RKO (cell line): ENCODE measurements at regions not wholly inside any gene's neighbourhood (a gene's known extent, or its start where the extent isn't known, plus 50 kb on each side); places are given as distances from the start of the nearest gene placed in this dataset.

Experiments
- DNase-seq: peaks from one replicate; pipeline ENCODE4 v3.0.0-alpha.2; 2016; ENCODE audit warnings: low spot score

DNA sequence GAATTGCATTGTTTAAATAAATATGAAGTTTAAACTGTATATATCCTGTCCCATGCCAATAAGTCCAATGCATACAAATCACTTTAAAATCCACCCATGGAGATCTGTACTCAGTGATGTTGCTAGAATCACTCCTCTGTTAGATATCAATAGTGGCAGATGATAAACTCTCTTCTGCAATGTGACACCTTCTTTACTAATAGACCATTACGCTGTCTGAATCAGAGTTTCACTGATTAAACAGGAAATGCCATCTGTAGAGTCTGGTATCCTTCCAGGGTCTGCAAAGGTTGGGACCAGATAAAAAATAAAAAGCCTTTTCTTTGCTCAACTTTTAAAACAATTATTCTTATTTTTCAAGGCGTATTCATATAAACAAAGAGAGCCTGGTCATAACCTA, 134.5 kb downstream of the EDN3 start:
- peak; percentile 30 for DNase-seq

DNA sequence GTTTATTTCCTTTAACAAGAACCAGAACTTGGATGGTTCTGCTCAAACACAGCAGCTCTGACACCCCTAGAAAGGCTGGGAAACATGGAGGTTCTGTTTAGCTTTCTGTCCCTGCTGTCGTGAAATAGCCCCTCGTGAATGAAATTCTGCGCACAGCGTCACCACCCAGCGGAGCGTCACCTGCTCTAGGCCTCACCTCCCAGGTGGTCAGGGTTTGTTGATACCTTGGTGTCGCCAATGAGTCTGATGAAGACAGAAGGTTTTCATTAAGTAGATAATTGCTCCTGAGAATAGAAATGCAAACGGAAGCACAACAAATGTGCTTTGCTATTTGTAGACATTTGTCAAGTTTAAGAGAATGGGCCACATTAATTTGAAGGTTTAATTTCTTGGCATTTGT, 135.1 kb downstream of the EDN3 start:
- no peak for DNase-seq

DNA sequence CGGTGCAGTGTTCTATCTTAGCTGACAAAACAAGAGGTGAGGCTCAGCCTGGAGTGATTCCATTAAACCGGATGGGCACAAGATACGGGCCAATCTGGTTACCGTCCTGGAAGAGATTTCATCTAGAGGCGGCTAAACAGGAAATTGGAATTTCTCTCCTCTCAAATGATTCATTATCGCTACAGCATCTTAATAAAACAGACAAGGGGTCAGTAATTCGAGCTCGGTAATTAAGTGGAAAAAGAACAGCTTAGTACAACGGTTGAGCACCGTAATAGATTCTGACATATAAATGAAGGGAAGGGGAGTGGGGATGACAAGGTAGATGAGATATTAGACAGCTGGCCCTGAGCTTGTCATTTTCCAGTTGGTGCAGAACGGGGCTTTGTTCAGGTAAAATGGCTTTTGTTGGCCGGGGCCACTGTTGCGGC, 137.2 kb downstream of the EDN3 start:
- DNase-seq = no peak

DNA sequence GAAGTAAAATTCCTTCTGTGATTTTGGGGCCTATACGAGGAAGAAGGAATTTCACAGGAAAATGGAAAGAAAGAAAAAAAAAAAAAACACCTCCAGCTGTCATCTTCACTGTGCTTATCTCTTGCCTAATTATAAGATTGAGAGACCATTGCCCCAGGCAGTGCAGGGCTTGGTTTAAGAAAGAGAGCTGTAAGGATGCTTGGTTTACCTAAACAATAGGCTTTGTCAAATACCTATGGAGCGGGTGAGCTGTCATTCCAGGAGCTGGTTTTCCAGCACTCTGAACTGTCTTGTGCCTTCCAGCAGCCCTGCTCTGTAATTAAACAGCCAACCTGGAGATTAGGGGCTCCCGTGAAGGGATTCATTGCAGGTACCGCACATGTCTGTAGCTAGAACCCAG, 137.8 kb downstream of the EDN3 start:
- no peak for DNase-seq

DNA sequence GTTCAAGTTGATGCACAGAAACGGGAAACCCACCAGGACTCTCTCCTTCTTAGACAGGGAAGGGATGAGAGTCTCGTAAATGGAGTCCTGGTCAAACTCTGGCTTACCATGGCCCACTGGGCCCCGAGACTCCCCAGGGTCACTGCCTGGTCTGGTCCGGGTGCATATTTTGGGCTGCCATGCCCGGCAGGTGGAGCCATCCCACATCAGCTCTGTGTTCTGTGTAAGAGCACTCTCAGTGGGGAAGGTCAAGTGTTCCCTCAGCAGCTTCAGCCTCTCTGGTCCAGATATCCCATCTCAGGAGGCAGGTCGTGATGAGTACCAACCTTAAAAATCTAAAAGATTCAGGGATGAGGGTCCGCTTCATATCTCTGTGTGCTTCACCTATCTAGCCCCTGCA, 138.8 kb downstream of the EDN3 start:
- no peak for DNase-seq

DNA sequence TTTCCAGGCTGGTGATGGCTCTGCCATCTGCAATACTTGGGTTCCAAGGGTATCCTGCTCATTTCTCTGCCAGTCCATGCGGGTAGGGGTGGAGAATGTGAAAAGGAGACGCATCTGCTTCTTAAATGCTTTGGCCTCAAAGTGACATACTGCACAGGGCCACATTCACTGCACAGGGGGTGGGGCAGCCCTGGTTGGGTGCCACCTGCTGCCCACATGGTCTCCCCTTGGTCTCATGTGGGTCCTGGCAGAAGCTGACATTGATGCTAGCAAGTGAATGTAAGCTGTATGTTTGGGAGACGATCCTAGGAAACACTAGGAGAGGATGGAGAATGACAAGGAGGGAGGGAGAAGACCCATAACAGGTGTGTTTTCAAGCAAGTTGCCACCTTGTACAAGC, 140.9 kb downstream of the EDN3 start:
- DNase-seq = no peak

DNA sequence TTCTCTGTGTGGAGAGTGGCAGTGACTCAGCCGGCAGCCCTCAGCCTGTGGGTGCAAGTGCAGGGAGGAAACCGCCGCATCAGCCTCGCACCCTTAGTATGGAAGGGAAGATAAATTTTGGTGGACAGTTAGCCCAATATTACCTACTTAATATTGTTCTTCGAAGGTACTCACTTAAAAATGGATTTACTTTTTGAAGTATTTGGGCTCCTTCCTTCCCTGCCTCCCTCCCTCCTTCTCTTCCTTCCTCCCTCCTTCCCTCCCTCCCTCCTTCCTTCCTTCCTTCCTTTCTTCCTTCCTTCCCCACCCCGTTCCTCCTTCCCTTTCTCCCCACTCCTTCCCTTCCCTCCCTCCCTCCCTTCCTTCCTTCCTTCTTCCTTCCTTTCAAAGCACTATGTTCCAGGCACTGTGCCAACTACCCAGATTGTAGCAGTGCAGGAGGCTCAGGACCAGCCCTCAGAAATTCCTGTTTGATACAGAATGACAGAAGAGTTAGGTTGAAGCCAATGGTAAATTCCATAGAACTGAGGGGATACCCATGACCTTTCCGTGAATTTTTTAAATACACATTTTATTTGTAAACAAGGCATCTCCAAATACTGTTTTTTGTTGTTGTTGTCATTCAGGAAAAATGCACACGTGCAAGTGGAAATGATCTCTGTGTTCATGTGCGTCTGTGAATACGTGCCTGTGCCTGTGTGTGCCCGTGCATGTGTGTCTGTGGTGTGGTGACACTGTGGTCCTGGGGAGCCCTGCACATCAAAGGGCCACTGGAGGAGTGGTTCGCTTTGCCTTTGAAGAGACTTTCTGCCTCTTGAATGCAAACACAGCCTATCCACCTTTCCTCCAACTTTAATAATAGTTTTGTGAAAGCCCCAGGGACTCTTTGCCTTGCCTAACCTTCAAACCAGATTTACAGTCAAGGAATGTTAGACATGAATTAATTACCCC, 141.7 kb downstream of the EDN3 start:
- no peak for DNase-seq

DNA sequence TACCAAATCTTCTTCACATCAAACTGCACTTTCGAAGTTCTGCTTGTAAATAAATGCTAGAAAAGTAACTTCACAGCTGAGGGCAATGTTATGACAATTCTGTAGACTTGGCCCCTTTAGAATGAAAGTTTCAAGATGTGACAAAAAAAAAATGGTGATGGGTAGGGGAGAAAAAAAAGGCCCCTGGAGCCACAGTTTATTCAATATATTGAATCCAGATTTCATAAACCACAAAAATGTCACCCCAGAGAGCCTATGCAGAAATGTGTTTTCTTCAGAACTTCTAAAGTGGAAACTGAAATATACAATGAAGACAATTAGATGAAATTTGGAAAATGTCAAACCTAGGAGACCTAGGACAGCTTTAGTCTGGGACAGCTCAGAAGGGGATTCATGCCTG, 143.1 kb downstream of the EDN3 start:
- DNase-seq = no peak

DNA sequence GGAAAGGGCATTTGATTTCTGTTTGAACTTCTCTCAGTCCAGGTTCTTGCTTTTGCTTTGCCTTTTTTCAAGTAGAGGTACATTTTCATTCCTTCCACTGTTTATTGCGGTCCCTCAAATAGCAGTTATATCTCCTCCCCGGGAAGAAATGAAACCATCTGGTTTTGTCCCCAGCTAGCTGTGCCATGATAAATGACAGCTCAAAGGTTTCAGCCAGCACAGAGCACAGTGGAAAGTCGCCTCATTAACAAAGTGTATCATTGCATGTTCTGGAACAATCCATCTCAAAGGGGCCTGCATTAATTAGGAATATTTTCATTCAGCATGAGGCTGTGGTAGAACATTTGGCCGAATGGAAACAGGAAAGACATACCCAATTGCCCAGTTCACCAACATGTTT, 146.0 kb downstream of the EDN3 start:
- DNase-seq = no peak

DNA sequence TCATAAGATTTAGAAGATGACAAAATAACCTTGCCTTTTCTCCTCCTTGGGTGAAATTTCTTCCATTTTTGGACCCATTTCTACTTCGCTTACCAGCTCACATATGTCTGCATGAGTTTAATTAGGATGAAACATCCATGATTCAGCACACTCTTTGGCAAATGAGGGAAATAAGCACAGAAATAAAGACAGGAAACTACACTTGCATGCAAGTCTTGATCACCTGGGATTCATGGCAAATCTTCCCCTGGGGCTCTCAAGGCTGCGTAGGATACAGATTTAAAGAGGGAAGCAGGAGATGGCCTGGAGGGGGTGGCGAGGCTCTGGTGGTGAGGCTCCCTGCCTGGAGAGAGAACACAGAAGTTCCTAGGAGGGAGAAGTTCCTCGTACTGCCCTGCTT, 147.8 kb downstream of the EDN3 start:
- no peak for DNase-seq

DNA sequence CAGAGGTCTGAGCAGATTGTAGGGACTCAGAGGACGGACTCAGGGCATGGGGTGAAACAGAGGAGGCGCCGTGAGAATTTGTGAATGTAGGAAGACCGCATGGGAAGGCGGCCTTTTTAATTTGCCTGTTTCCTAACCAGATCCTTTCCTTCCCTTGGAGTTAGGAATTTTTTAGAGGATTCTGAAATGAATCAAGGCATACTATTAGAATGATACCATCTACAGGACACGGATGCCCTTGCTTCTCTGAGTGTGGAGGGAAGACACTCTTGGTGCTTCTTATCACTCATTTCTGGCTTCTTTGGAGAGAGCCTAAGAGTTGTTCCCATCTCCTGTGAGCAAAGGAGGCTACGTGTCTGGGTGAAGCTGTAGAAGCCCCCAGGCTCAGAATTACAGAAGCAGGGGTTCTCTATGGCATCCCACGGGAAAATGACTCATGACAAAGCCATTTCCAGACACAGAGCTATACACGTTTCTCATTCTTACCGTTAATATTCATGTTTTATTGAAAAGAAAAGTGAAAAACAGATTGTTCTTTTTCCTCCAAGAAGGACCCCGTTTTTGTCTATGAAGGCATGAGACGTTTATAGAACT, 148.5 kb downstream of the EDN3 start:
- DNase-seq = no peak

DNA sequence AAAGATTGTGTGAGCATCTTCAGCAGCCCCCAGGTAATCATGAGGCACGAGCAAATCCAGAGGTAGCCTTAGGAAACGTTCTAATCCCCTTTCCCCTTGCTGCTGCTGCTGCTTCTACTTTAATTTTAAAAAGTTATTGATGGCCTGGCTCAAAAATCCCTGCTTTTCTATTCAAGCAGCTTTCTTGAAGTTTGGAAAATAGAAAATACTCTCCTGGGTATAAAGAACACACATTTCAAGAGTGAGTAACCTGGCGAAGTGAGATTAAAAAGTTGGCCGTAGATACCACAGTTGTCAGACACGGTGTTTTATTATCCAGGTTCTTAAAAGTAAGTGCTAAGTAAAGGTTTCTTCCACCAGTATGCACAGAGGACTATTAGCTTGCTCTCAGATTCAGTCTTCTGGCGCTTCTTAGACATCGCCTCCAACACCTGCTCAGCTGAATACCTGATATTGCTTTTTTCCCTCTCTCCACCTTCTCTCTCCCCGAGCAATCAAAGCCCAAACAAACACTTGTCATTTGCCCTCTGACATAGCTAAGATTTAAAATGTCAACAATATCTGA, 150.7 kb downstream of the EDN3 start:
- DNase-seq = no peak

DNA sequence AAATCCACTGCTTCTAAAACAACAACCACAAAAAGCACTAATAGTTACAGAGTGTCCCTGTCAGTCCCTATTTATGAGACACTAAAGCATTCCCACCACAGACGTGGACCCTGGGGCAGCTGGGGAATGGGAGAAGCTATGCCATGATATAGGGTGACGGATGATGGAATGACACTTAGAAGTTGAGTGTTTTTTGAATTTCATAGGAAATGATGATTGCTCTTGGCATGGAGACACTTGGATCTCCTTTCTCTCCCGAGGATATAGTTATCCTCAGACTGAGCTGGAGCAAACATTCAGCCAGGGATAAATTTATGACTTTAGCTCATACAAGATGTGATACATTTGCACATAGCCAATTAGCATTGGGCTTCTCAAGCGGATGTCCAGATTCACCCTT, 151.2 kb downstream of the EDN3 start:
- DNase-seq = no peak

DNA sequence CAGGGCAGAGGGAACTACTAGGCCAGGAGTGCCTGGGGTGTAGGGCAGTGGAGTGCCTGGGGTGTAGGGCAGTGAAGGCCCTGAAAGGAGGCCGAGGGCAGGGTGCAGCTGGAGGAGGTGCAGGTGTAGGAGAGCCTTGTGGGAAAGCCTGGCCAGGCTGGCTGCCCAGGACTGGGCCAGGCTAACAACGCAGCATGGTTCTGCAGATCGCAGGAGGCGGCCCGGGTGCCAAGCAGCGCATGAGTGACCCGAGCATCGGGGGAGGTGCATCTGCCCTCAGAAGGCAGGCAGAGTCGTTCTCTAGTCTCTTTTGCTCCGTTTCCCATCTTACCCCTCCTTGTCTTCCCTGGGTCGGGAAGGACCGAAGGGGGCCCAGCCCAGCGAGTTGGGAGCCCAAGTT, 151.5 kb upstream of the PHACTR3 start:
- no peak for DNase-seq

DNA sequence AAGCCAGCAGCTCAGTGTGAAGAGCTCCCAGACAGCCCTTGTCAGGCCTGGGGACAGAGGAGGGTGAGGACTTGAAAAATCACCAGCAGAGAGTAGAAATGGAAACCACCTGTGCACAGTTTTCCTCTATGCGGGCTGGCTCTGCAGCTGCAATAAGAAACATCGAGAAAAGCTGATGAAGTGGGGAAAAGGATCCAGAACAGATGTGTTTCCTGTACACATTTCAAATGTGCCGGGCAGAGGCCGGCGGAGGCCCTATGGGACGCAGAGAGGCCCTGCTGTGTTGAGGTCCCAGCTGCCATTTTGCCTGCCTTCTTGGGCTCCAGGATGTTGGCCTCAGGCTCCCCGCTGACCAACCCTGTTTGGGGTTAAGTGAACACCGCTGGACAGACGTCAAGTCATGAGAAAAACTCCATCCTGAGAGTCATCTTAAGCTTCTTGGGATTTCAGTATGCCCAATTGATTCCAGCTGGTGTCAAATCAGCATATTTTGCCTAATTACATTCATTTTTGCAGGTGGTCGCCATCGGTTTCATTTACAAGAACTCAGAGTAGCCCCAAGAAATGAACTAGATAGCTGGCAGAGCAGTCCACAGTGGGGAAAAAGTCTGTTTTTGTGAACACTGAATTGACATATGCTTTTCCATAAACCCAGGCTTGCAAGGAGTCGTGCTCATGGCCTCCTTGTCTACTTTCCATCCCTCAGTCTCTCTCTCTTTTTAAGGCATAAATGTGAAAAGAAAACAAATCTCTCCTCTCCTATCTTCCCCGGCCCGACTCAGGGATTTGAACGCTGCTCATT, 150.4 kb upstream of the PHACTR3 start:
- no peak for DNase-seq

DNA sequence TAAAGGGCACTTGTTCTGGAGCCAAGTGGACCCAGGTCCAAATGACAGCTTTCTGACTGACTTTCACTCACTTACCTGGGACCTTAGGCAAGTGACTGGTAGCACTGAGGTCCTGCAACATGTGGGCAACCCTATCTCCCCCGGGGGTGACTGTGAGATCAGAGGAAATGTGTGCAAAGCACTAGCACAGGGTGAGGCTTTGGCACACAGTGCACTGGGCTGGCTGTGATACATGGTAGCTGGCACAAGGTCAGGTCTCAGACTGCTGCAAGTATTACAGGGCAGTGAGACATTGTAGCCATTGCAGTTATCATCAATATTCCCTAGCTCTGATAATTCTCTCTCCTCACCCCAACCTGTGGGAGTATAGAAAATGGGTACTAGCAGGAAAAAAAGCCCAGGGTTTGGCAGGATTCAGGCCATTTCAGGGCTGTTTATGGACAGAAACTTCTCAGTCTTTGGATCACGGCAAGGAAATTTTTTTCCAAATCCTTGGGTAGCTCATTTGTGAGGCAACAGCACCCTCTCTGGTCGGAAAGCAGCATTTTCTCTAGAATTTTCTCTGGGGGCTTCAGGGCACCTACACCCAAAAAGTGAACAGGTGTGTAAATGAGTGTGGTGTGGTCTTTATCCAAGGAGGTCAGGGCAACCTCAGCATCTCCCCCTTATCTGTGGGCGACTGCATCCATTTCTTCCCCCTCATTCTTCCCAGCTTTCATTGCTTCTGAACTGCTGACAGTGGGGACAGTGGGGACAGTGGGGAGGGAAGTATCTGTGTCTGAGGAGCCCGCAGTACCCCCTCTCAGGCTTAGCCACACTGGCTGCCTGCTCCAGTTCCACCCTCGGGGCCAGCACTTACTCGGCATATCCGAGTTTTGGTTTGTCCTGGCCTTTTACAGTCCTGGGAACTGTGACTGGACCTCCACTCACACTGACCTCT, 148.7 kb upstream of the PHACTR3 start:
- DNase-seq = peak; percentile 48

DNA sequence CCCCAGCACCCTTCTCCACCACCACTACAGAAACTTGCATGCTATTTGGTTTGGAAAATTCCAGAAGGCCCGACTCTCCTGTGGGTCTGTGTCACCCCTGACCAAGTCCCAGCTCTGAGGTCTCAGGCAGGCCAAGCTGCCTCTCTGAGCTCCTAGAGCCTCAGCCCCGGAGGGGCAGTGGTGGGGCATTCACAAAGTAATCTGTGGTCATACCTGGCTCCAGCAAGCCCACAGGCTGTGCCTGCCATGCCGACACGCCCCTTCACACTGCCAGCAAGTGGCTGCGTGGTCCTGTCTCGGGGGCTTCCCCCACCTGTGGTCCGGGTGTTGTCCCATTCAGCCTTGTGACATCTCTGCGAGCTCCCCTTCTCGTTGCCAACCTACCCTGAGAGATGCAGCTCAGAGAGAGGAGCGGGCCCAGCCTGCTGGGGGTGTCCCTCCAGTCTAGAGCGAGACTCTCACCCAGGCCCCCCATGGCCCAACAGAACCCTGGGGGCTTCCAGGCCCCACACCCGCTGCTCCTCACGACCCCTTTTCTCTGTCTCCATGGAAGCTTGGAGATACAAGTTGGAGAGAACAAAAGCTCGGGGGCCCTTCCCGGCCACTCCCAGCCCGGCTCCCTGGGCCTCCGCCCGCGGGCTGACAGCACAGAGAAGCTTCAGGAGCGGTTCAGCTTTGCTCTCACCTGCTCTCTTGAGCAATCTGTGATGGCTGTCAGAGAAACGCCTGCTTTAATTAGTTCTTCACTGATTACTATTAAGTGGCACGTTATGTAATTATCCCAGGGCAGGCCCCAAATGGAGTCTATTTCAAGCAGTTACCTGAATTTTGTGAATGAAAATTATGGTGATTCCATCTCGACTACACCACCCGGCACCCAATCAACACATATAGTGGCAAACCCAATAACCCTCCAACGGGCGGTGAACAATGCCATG, 147.7 kb upstream of the PHACTR3 start:
- DNase-seq = no peak

DNA sequence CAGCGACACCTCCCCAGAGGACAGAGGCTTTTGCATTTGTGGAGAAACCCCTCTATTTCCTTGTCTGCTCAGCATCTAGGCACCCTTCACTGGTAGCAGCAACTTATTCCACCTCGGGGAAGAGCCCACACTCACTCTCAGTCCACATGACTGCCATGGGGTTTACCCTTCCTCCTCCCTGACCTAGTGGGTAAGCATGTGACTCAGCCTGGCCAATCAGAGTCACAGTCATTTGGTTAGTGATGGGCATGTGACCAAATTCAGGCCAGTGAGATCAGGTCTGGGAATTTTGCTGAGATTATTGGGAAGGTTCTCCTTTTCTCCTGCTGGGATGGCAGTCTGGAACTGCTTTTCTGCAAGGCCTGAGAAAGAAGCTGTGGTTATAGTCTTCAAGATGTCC, 145.7 kb upstream of the PHACTR3 start:
- DNase-seq = peak; percentile 15

DNA sequence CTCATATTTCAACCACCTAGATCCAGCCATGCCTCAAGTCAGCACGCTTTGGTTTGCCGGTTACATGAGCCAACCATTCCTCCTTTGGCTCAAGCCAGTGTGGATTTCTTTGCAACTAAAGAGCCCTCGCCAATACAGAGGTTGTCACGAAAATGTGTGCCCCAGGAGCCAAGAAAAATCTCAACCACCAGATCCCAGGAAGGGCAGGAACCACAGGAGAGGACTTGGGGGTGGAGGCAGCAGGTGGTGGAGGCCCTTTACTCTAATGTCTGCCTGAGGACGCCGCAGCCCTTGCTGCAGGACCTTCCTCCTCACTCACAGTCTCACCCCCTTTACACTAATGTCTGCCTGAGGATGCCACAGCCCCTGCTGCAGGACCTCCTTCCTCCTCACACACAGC, 144.8 kb upstream of the PHACTR3 start:
- no peak for DNase-seq

DNA sequence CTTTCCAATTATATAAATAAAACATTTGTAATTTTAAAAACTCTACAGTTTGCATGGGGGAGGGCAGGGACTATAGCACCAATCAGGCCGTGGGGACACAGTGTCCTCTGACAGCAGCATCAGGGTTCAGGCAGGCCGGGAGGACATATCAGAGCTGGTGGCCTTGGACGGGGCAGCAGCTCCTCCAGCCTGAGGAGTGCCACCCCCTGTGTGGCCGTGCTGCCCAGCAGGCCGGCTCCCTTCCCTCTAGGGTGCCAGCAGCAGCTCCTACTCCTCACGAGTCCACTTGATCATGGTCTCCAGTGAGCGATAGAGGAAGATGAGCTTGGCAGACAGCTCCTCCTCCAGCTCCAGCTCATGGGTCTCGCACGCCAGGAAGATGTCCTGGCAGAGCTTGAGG, 144.0 kb upstream of the PHACTR3 start:
- no peak for DNase-seq
